CD4-positive, alpha-beta T cell (primary cell): ENCODE measurements at regions not wholly inside any gene's neighbourhood (a gene's known extent, or its start where the extent isn't known, plus 50 kb on each side); places are given as distances from the start of the nearest gene placed in this dataset.

Source experiments
- ATAC-seq: fragments of 200-7000 bp; cut with Tn5 transposase; one replicate; pipeline ENCODE4 v1.10.0; 2022; ENCODE audit warnings: mild to moderate bottlenecking; ENCODE audit not compliant: poor library complexity
- CTCF ChIA-PET: fragments of 350-600 bp; sonication (Branson Sonifier 250); formaldehyde crosslinking; loops from one replicate; lab custom pipeline; 2021; ENCODE audit warnings: antibody characterized with exemption, inconsistent platforms; lab: Charles Lee
- POLR2A ChIA-PET: fragments of 350-600 bp; sonication (Branson Sonifier 250); formaldehyde crosslinking; loops from one replicate; lab custom pipeline; 2021; ENCODE audit warnings: antibody characterized with exemption, inconsistent platforms; lab: Charles Lee
- DNase-seq, 14 experiments: peaks; one replicate each; pipeline ENCODE4 v3.0.0-alpha.2; 2013 to 2020; ENCODE audit warnings: mixed read lengths in 2 of 14
- H3K27ac ChIP-seq, 2 donors: one replicate each; pipeline versions ENCODE4 v1.5.1 to v1.7.0; 2013; ENCODE audit warnings: low read length in 2 of 2, low read depth in 1 of 2, mild to moderate bottlenecking in 1 of 2
- H3K27me3 ChIP-seq, 2 experiments: 1 replicate in 1 of 2; 2 replicates in 1 of 2; pipeline versions ENCODE4 v1.6.1 to v1.7.0; 2013; ENCODE audit warnings: low read length in 2 of 2, control low read depth in 1 of 2, mild to moderate bottlenecking in 1 of 2, moderate library complexity in 1 of 2; ENCODE audit not compliant: insufficient read depth in 2 of 2, control insufficient read depth in 1 of 2
- H3K36me3 ChIP-seq: one replicate; pipeline ENCODE4 v1.6.1; 2013; ENCODE audit warnings: low read length, control low read depth; ENCODE audit not compliant: insufficient read depth
- H3K4me1 ChIP-seq: one replicate; pipeline ENCODE4 v1.6.1; 2013; ENCODE audit warnings: low read length, control low read depth; ENCODE audit not compliant: insufficient read depth
- H3K4me3 ChIP-seq: one replicate; pipeline ENCODE4 v1.5.1; 2013; ENCODE audit warnings: mild to moderate bottlenecking, low read length, moderate library complexity
- H3K9me3 ChIP-seq, 2 experiments: 1 replicate in 1 of 2; 2 replicates in 1 of 2; pipeline versions ENCODE4 v1.6.1 to v1.7.0; 2013; ENCODE audit warnings: low read length in 2 of 2, mild to moderate bottlenecking in 2 of 2, control low read depth in 1 of 2, moderate library complexity in 1 of 2; ENCODE audit not compliant: control insufficient read depth in 1 of 2, insufficient read depth in 1 of 2
- H3K27ac Mint-ChIP-seq: one replicate; pipeline ENCODE4 v1.8.0; 2020; ENCODE audit warnings: mixed read lengths
- H3K27me3 Mint-ChIP-seq: one replicate; pipeline ENCODE4 v1.8.0; 2021; ENCODE audit warnings: mixed read lengths
- H3K36me3 Mint-ChIP-seq: one replicate; pipeline ENCODE4 v1.8.0; 2021; ENCODE audit warnings: low read depth, mixed read lengths
- H3K4me1 Mint-ChIP-seq: one replicate; pipeline ENCODE4 v1.8.0; 2021; ENCODE audit warnings: low read depth, mixed read lengths
- H3K4me3 Mint-ChIP-seq: one replicate; pipeline ENCODE4 v1.8.0; 2020; ENCODE audit warnings: mild to moderate bottlenecking, mixed read lengths
- H3K9me3 Mint-ChIP-seq: one replicate; pipeline ENCODE4 v1.8.0; 2020; ENCODE audit warnings: mixed read lengths
- CTCF ChIP-seq: fragments of 200-600 bp; IDR thresholded peaks from one replicate; pipeline ENCODE4 v1.8.0; 2022; ENCODE audit warnings: antibody characterized with exemption, mild to moderate bottlenecking
- intact Hi-C, 2 experiments: fragments of 100-400 bp; cut with DNase I in 1 of 2; cut with micrococcal nuclease in 1 of 2; formaldehyde crosslinking; loops; one replicate each; pipeline versions ENCODE4 v1.15.1 to v1.9.0; 2023 to 2025; cut with DNase I, micrococcal nuclease

- Mint-ChIP-seq H3K27me3 (peaks cover 15% of the 10 kb centered on the region), H3K27ac (no peak overlapping the region), H3K4me1 (no peaks in the 10 kb centered on the region), H3K4me3 (no peak overlapping the region), H3K9me3 (no peaks in the 10 kb centered on the region), H3K36me3 (no peaks in the 10 kb centered on the region)
- Histone ChIP-seq H3K9me3 (peaks cover 0 to 6% of the 10 kb centered on the region in 2 experiments), H3K4me1 (no peaks in the 10 kb centered on the region), H3K27ac (no peak overlapping the region), H3K4me3 (no peak overlapping the region), H3K36me3 (no peaks in the 10 kb centered on the region), H3K27me3 (no peaks in the 10 kb centered on the region)
- POLR2A ChIA-PET = no interaction called here
- CTCF ChIA-PET = no interaction called here
- no peak for TF ChIP-seq CTCF
- ATAC-seq (no peak), DNase-seq (no peak)
- intact Hi-C loops = no loop called here
Measured at GRCh38 chr3:160055659-160056058, 67.0 kb downstream of the IL12A start.

DNA sequence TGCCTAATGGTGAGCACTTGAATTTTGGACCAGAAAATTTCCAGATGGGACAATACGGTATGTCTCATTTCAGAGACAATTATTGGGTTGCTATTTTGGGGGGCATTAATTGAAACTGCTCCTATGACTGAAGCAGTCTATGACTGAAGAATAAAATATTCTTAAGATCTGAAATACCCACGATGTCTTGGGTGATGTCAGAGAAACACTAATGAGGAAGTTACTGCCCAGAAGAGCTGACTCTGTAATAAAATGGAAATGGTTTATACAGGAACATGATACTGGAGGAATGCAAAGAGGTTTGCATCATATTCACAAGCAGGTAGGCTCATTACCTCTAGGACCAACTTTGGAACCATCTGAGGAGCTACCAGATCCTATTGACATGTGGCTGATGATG is 68.7 kb downstream of the IL12A start:
- ChIA-PET CTCF (no interaction called here), POLR2A (no interaction called here)
- Mint-ChIP-seq H3K36me3 (no peaks in the 10 kb centered on the region), H3K4me3 (no peak overlapping the region), H3K9me3 (no peaks in the 10 kb centered on the region), H3K27me3 (peaks cover 15% of the 10 kb centered on the region), H3K27ac (no peak overlapping the region), H3K4me1 (no peaks in the 10 kb centered on the region)
- DNase-seq = no peak
- no peaks in the 10 kb centered on the region for H3K36me3 ChIP-seq
- H3K4me1 ChIP-seq = peaks cover 4% of the 10 kb centered on the region
- no peak overlapping the region for H3K27ac ChIP-seq
- intact Hi-C loops = no loop called here
- no peak for ATAC-seq
- H3K4me3 ChIP-seq = no peak overlapping the region
- peaks cover 0 to 8% of the 10 kb centered on the region in 2 experiments for H3K9me3 ChIP-seq
- H3K27me3 ChIP-seq = no peaks in the 10 kb centered on the region
- TF ChIP-seq CTCF = no peak

- peaks cover 0 to 8% of the 10 kb centered on the region in 2 experiments for H3K9me3 ChIP-seq
- Mint-ChIP-seq H3K36me3 (no peaks in the 10 kb centered on the region), H3K27ac (no peak overlapping the region), H3K27me3 (peaks cover 6% of the 10 kb centered on the region), H3K4me1 (no peaks in the 10 kb centered on the region), H3K4me3 (no peak overlapping the region), H3K9me3 (no peaks in the 10 kb centered on the region)
- POLR2A ChIA-PET = no interaction called here
- H3K4me1 ChIP-seq = peaks cover 4% of the 10 kb centered on the region
- CTCF ChIA-PET = no interaction called here
- H3K36me3 ChIP-seq = no peaks in the 10 kb centered on the region
- TF ChIP-seq CTCF = no peak
- no peak overlapping the region for H3K27ac ChIP-seq
- intact Hi-C loops = no loop called here
- H3K4me3 ChIP-seq = no peak overlapping the region
- H3K27me3 ChIP-seq = no peaks in the 10 kb centered on the region
- DNase-seq (no peak), ATAC-seq (no peak)
Measured at GRCh38 chr3:160060409-160061027, 71.9 kb downstream of the IL12A start.
